Stomach (tissue), 8 donors: ENCODE measurements at regions not wholly inside any gene's neighbourhood (a gene's known extent, or its start where the extent isn't known, plus 50 kb on each side); places are given as distances from the start of the nearest gene placed in this dataset.
"Not testable (repeated sequence)": the region's sequence is repeated elsewhere in the genome, so short reads cannot be mapped to it uniquely, and the experiment has no call there.

Experiments
- DNase-seq, 2 donors: peaks; one replicate each; pipeline versions ENCODE4 v3.0.0 to v3.0.0-alpha.2; 2013 to 2019
- H3K27ac ChIP-seq, 5 donors: fragments of 200-600 bp in 4 of 5; sonication (generic) in 4 of 5; one replicate each; pipeline ENCODE4 v1.5.1; 2013 to 2019; ENCODE audit warnings: mild to moderate bottlenecking in 1 of 5, moderate library complexity in 1 of 5
- H3K27me3 ChIP-seq, 3 donors: fragments of 200-600 bp; sonication (generic); one replicate each; pipeline ENCODE4 v1.5.1; 2017 to 2019; ENCODE audit warnings: mixed run types in 1 of 3
- H3K36me3 ChIP-seq, 4 donors: fragments of 200-600 bp; sonication (generic); 1 replicate in 3 of 4; 2 replicates in 1 of 4; pipeline ENCODE4 v1.5.1; 2016 to 2019
- H3K4me1 ChIP-seq, 4 donors: fragments of 200-600 bp; sonication (generic); one replicate each; pipeline ENCODE4 v1.5.1; 2016 to 2019
- H3K4me3 ChIP-seq, 4 donors: fragments of 200-600 bp; sonication (generic) in 3 of 4; one replicate each; pipeline ENCODE4 v1.5.1; 2016 to 2019; ENCODE audit warnings: mild to moderate bottlenecking in 1 of 4
- H3K9me3 ChIP-seq, 4 donors: fragments of 200-600 bp; sonication (generic); one replicate each; pipeline ENCODE4 v1.5.1; 2016 to 2019
- CTCF ChIP-seq, 7 experiments: fragments of 450-650 bp in 4 of 7; fragments of 200-600 bp in 3 of 7; sonication (generic) in 3 of 7; IDR thresholded peaks; one replicate each; pipeline ENCODE4 v1.5.1; 2016 to 2019; ENCODE audit warnings: antibody characterized with exemption in 7 of 7, control low read depth in 2 of 7, mild to moderate bottlenecking in 1 of 7
- EP300 ChIP-seq: sonication (generic); formaldehyde crosslinking; IDR thresholded peaks from one replicate; pipeline ENCODE4 v1.6.1; 2017; ENCODE audit warnings: antibody characterized with exemption
- POLR2A ChIP-seq, 4 donors: fragments of 450-650 bp; IDR thresholded peaks; one replicate each; pipeline ENCODE4 v1.6.1; 2016; ENCODE audit warnings: antibody characterized with exemption in 4 of 4, control low read depth in 2 of 4, mild to moderate bottlenecking in 1 of 4, moderate library complexity in 1 of 4
- POLR2AphosphoS5 ChIP-seq, 3 donors: sonication (generic); formaldehyde crosslinking; IDR thresholded peaks; one replicate each; pipeline ENCODE4 v1.6.1; 2016; ENCODE audit warnings: antibody characterized with exemption in 3 of 3
- WGBS, 5 donors: extraction: QIAGEN DNeasy Blood & Tissue Kit in 3 of 5; methylation state at CpG; one replicate each; pipeline versions ENCODE4 v1.1.5 to v1.1.7; 2013 to 2018; 5-methylcytosine and 5-hydroxymethylcytosine counted together
- intact Hi-C: fragments of 100-400 bp; cut with DNase I; formaldehyde crosslinking; loops from one replicate; pipeline ENCODE4 v1.15.1; 2023; ENCODE audit warnings: low total_unique reads
- donor health status: healthy with polysubstance abuse.
- donor health status: Bipolar disorder and iron deficiency.
- donor health status: healthy.

DNA sequence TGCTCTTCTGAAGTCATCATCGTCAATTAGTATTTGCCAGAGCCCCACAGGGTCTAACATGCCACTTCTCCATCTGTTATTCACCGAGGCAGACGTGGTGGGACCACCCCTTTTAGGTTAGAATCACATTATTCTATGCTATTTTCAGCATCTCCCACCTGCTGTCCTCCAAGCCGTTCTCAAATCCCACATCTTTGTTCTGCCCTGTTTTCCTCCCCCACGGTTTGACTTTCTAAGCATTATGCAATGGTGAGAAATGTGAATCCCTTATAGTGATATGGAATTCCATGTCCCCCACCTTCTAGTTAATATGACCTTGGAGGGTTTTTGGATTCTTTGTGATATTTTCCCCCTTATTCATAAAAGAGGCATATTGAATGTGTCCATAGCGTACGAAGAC is 634.1 kb upstream of the RBFOX1 start:
- peaks cover 0 to 7% (median 0%) of the 10 kb centered on the region in 4 donors for H3K9me3 ChIP-seq
- 54 to 73% (median 63%) methylated on average over 7 of the region's 7 CpGs for whole genome bisulfite sequencing, 5 donors
- TF ChIP-seq EP300 (no peak), POLR2A (IDR thresholded peaks at IDR 0.05) (no peak), CTCF (IDR thresholded peaks at IDR 0.05) (no peak), POLR2AphosphoS5 (IDR thresholded peaks at IDR 0.05) (no peak)
- H3K4me3 ChIP-seq, result no peak overlapping the region
- H3K36me3 ChIP-seq, result no peaks in the 10 kb centered on the region
- H3K27ac ChIP-seq, result no peak overlapping the region
- intact Hi-C loops, result no loop called here
- H3K27me3 ChIP-seq, result no peaks in the 10 kb centered on the region
- no peak for DNase-seq
- no peaks in the 10 kb centered on the region for H3K4me1 ChIP-seq

DNA sequence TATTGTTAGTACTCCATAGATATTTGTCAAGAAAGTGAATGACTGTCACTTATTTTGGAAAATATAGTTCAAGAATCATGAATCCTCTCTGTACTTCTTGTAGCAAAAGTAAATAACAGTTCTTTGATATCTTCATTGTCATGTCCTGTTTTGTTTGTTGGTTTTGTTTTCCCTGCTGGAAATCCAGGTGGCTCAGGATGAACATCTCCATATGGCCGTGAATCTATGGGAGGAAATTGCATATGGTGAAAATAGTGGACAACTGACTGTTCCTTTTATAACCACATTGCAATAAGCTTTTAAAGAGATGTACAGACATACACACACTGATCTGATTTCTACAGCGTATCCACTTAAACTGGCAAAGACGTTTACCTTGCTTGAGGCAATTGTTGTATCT is 637.0 kb upstream of the RBFOX1 start:
- Histone ChIP-seq H3K9me3 (no peaks in the 10 kb centered on the region), H3K36me3 (no peaks in the 10 kb centered on the region), H3K4me3 (no peak overlapping the region), H3K27me3 (no peaks in the 10 kb centered on the region), H3K4me1 (no peaks in the 10 kb centered on the region), H3K27ac (no peak overlapping the region)
- intact Hi-C loops, result no loop called here
- TF ChIP-seq POLR2A (IDR thresholded peaks at IDR 0.05) (no peak), POLR2AphosphoS5 (IDR thresholded peaks at IDR 0.05) (no peak), EP300 (no peak), CTCF (IDR thresholded peaks at IDR 0.05) (no peak)
- DNase-seq, result no peak
- WGBS, 5 donors, result 56 to 76% (median 72%) methylated on average over 3 of the region's 3 CpGs

GRCh38 chr16:6694636-6695035 is 638.0 kb upstream of the RBFOX1 start:
- TF ChIP-seq POLR2A (IDR thresholded peaks at IDR 0.05) (no peak), EP300 (no peak), POLR2AphosphoS5 (IDR thresholded peaks at IDR 0.05) (no peak), CTCF (IDR thresholded peaks at IDR 0.05) (no peak)
- 67 to 75% (median 71%) methylated on average over 6 of the region's 6 CpGs for WGBS, 5 donors
- Histone ChIP-seq H3K9me3 (no peaks in the 10 kb centered on the region), H3K4me3 (no peak overlapping the region), H3K27me3 (no peaks in the 10 kb centered on the region), H3K27ac (no peak overlapping the region), H3K4me1 (no peaks in the 10 kb centered on the region), H3K36me3 (no peaks in the 10 kb centered on the region)
- DNase-seq, result no peak
- intact Hi-C loops, result no loop called here

DNA sequence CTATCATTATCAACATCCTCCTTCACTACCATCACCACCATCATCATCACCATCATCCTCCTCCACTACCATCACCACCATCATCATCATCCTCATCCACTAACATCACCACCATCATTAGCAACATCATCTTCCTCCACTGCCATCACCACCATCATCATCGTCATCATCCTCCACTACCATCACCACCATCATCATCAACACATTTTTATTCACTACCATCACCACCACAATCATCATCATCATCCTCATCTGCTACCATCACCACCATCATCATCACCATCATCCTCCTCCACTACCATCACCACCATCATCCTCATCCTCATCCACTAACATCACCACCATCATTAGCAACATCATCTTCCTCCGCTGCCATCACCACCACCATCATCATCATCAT is 639.2 kb upstream of the RBFOX1 start:
- H3K27me3 ChIP-seq, intact Hi-C loops, H3K9me3 ChIP-seq, H3K36me3 ChIP-seq, H3K4me3 ChIP-seq, H3K27ac ChIP-seq, H3K4me1 ChIP-seq, DNase-seq: not testable (repeated sequence)
- WGBS, 5 donors, result 86 to 94% (median 89%) methylated on average over 2 of the region's 2 CpGs

GRCh38 chr16:6692874-6693273 is 639.8 kb upstream of the RBFOX1 start:
- Histone ChIP-seq H3K4me1 (no peaks in the 10 kb centered on the region), H3K27ac (no peak overlapping the region), H3K27me3 (no peaks in the 10 kb centered on the region), H3K9me3 (peaks cover 0 to 9% (median 3%) of the 10 kb centered on the region in 4 donors), H3K36me3 (no peaks in the 10 kb centered on the region), H3K4me3 (no peak overlapping the region)
- no peak for TF ChIP-seq POLR2AphosphoS5 (IDR thresholded peaks at IDR 0.05)
- no peak for TF ChIP-seq EP300
- intact Hi-C loops, result no loop called here
- no peak for DNase-seq
- WGBS, 5 donors, result 76 to 98% (median 97%) methylated on average over 5 of the region's 5 CpGs
